HG03460 (cell line): ENCODE measurements at regions not wholly inside any gene's neighbourhood (a gene's known extent, or its start where the extent isn't known, plus 50 kb on each side); places are given as distances from the start of the nearest gene placed in this dataset.

Experiments used
- ATAC-seq: cut with Tn5 transposase; IDR thresholded peaks from one replicate; pipeline ENCODE4 v1.9.1; 2021; ENCODE audit not compliant: unreplicated experiment

DNA sequence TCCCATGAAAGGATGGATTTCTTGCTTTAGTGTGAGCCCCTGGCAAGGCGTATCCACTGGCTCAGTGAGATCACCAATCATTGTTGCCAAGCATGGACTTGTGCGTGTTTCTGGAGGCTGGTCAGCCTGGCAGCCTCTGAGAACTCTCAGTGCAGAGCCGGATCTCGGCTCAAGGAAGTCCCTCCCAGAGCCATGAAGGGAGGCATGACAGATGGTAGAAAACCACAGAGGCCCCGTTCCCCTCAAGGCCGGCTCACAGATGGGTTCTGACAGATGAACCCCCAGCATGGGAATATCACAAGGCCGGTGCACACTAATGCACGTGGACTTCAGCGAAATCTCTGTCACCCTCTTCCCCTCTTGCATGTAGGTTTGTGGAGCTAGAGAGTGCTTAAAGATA, 290.5 kb downstream of the AJAP1 start:
- no peak for ATAC-seq

DNA sequence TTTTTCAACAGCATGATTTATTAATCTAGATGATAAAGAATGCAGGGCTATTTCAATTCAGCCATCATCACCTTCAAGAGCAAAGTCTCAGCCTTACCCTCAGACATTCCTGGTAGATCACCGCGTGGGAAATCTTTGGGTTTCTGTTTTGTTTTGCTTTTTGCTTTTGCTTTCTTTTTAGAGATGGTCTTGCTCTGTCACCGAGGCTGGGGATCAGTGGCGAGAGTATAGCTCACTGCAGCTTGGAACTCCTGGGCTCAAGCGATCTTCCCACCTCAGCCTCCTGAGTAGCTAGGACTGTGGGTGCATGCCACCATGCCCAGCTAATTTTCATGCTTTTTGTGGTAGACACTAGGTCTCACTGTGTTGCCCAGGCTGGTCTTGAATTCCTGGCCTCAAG, 289.7 kb downstream of the AJAP1 start:
- no peak for ATAC-seq

DNA sequence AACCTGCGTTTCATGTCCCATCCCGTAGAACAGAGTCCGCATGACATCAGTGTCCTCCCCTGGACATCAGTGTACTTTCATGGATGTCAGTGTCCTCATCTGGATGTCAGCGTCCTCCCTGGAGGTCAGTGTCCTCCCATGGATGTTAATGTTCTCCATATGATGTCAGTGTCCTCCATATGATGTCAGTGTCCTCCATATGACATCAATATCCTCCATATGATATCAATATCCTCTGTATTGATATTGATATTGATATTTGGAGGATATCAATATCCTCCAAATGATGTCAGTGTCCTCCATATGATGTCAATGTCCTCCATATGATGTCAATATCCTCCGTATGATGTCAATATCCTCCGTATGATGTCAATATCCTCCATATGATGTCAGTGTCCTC, 284.9 kb downstream of the AJAP1 start:
- no peak for ATAC-seq

DNA sequence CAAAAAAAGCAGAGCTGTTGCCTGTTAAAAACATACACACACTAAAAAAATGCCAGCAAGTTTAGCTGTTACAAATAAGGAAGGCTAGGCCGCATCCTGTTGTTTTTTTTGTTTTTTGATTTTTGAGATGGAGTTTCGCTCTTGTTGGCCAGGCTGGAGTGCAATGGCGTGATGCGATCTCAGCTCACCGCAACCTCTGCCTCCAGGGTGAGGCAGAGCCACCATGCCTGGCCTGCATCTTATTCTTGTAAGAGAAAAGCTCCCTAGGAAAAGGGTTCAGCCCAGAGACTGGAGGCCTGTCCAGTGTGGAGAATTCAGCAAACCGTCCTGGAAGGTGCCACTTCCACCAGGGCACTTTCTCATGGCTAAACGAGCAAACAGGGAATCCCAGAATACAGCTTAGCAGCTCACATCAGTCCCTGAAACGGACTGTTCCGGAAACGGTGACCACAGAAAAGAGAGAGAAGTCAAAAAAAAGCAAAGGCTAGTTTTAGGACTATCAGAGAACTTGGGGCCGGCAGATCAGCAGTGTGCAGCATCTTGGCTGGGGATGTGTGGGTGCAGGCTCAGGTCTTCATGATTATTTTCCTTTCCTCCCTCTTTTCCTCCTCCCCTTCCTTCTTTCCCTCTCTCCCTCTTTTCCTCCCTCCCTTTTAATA, 283.6 kb downstream of the AJAP1 start:
- ATAC-seq = no peak

DNA sequence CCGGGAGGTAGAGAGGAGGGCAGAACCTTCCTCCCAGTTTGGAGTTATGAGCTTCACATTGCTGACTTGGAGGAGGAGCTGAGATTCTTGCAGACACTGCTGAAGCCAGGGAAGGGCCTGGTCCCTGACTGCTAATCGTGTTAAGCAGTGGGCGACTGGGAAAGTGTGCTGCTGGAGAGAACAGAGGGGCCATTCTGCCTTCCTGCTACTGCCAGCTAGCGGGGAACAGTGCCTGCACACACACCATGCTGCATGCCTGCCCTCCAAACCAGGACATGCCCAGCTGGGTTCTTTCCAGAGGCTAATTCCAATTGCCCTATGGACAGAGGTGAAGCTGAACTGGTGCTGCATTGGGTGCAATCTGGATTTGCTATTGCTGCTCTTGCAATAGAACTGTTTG, 281.4 kb downstream of the AJAP1 start:
- ATAC-seq = no peak

DNA sequence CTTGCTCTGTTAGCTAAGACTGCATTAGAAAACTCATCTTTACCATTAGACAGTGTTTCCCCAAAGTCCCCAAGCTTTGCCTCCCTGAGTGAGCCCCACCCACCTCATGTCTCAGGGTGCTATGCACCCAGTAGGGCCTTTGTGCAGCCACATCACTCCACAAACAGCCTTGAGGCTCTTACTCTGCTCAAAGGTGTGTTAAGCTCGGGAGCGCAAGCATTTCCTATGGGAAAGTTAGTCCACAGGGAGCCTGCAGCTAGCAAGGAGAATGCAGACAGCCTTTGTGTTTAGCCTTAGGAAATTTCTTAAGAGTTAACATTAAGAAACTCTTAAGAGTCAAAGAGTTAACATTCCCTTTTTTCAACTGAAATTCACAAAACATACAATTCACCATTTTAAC, 278.8 kb downstream of the AJAP1 start:
- no peak for ATAC-seq

DNA sequence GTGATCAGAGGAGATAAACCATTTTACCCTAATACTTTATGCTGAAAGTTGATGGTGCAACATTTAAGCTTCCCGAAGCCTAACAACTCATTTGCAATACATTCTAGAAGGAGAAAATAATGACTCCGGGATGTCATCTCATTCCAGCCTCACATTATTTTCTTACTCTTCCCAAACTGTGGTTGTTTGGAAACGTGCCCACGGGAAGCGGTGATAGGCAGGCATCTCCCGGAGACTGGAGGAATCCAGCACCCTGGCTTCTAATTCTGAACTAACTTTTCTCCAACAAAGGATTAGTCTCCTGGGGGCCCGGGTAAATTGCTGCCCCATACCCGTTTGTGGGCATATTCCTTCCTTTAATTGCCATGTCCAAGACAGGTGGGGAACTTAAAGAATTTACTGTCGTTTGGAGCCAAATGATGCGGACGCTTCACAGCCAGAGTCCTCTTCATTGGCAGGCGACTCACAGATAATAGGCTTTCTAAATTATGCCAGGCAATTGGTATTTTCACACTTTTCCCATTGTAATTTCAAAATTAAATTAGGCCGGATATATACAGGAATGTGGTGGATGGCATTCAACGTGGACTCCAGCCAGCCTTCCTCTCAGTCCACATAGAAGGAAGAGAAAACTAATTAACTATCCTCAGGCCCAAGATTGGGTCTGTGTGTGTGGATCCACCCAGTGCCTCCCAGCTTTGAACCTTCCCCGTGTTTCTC, 278.1 kb downstream of the AJAP1 start:
- no peak for ATAC-seq

DNA sequence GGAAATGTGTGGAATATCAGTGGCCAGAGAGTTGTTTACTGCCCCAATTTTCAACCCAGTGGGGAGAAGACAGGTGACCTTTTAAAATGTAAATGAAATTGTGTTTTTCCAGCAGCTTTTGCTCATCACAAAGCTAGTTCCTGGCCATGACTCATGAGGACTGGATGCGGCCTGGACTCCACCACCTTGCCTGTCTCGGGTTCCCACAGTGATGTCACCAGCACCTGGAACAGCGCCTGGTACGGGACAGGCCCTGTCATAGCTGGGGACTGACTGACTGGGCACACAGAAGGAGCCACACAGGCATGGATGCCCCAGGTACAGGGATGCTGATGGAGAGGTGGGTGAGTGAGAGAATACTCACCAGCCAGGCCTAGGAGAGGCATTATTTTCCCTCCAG, 277.1 kb downstream of the AJAP1 start:
- ATAC-seq = no peak

DNA sequence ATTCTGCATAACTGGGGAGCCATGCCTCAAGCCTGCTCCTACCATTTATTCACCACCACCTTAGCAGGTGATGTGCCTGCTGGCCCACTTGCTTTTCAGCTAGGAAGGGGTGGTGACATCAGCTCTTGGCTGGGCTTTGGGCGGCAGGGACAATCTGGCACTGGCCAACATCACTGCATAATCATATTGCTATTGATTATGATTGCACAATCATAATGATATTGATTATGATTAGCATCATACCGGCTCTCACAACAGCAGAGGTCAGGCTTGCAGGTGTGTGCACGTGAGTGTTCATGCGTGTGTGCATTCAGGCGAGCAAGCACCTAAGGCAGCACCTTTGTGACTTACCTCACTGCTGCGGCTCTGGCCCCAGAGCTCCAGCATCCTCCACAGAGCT, 273.8 kb downstream of the AJAP1 start:
- ATAC-seq = no peak

DNA sequence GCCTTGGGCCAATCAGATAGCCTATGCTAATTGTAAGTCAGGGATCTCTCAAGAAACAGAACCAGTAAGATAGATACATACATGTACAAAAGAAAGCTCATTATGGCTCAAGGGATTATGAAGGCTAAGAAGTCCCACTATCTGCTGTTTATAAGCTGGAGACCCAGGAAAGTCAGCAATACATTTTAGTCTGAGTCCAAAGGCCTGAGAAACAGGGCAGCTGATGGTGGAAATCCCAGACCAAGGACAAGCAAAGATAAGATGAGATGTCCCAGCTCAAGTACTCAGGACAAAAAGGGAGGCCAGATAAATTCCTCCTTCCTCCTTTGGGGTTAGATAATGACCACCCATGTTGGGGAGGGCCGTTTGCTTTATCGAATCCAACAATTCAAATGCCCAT, 269.9 kb downstream of the AJAP1 start:
- ATAC-seq = no peak

DNA sequence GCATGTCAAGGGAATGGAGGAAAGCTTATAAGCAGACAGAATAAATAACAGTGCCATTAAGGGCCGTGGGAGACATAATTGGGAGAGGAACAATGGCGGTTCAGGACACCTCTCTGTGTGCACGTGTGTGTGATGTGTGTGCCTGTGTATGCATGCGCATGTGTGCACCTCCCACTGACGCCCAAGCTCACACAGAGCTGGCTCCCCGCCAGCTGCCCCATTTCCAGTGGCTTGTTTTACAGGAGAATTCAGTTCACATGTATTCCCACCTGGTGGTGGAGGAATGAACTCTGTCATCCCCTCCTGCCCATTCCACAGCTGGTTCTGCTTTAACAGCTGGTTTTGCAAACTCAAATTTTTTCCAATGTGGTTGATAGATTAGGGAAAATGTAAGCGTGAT, 262.2 kb downstream of the AJAP1 start:
- no peak for ATAC-seq

DNA sequence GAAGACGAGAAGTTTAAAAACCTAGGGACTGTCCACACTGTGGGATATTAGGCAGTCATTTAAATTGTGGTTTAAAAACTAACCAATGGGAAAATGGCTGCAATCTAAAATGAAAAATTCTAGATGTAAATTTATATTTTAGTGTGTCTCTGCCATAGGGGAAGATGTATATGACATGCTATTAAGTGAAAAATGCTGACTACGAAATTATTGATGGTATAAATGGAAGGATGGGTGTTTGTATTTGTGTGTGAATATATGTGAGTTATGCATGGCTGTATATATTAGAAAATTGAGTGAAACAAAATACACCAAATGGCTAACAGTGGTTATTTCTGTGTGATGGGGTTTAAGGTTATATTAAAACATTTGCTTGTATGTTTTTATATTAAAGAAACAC, 260.7 kb downstream of the AJAP1 start:
- no peak for ATAC-seq

DNA sequence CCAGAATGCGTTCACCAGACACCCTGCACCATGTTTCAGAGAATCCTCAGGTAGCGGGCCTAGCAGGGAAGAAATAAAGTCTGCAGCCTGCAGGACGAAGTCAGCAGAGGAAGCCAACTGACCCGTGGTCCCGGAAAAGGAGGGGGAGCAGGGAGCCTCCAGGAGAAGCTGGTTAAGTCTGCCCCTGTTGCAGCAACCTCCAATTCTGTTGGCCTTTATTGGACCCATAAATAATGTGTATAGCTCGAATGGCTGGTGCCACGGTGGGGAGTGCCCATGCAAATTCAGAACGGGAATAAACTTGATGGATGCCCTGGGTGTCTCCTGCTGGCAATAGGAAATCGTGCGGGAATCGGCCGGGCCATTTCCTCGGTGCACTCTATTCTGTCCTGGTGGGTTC, 254.1 kb downstream of the AJAP1 start:
- ATAC-seq = no peak

DNA sequence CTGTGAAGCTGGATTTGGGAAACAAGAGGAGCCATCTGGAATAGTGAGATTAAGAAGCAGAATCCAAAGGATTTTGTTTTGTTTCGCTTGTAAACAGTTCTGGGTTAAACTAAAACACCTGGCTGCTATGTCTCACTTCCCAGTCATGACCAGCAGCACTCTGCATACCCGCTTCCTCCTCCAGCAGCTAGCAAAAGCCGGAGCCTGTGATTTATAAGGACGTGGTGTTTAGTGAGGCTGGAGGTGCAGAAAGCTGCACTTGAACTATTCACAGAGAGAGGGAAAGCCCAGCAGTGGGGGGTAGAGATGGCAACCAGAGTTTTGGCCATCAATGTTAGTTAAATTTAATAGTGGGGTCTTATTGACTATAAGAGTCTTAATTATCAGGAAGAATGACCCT, 240.2 kb downstream of the AJAP1 start:
- no peak for ATAC-seq

DNA sequence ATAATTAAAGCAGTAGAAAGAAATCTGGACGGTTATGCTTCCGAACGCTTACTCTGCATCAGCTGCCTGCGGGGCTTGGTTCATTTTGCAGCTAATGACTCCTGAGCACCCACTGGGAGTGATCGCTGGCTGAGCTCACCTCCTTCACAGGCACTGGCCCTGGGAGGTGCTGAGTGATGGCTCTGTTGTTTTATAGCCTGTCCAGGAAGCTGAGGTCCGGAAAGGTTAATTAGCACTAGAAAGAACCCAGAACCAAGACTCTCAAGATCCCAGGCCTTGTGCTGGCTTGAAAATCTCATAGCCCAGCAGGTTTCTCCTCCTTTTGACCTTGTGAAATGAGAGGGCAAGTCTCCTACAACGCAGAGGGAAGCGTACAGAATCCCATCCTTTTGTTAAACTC, 226.2 kb downstream of the AJAP1 start:
- ATAC-seq = no peak

DNA sequence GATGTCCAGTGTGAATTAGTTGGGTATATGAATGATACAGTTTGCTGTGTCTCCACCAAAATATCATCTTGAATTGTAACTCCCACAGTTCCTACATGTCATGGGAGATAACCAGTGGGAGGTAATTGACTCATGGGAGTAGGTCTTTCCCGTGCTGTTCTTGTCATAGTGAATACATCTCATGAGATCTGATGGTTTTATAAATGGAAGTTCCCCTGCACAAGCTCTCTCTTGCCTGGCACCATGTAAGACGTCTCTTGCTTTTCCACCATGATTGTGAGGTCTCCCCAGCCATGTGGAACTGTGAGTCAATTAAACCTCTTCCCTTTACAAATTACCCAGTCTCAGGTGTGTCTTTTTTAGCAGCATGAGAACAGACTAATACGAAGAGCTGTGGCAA, 223.0 kb downstream of the AJAP1 start:
- ATAC-seq = no peak

DNA sequence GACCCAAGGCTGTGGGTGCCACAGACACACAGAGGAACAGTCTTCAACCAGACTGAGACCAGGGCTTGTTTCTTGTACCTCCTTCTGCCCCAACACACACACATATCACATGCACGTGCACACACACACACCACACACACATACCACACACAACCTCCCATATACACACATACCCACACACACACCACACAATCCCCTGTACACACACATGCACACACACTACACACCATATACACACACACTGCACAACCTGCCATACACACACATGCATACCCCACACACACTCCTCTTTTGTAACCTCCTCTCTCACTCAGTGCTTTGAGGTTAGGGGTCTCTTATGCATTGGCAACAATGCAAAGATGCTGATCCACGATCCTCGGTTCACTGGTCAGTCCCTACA, 217.0 kb downstream of the AJAP1 start:
- ATAC-seq = no peak

DNA sequence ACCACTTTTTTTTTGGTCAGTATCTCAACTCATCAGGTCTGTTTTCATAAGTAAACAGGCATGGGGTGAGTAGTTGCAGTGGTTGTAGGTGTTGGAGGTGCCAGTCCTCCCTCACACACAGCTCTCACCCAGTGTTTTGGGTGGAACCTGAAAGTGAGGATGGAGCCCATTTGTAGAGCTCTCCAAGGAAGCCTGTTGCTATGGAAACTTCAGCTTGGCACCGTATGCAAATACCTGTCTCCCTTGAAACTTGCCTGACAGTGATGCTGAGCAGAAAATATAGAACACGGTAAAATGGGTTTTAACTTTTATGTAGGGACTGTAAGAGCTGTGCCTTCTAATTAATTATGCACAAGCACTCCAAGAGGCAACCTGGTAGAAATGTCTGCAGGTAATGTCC, 214.1 kb downstream of the AJAP1 start:
- no peak for ATAC-seq

DNA sequence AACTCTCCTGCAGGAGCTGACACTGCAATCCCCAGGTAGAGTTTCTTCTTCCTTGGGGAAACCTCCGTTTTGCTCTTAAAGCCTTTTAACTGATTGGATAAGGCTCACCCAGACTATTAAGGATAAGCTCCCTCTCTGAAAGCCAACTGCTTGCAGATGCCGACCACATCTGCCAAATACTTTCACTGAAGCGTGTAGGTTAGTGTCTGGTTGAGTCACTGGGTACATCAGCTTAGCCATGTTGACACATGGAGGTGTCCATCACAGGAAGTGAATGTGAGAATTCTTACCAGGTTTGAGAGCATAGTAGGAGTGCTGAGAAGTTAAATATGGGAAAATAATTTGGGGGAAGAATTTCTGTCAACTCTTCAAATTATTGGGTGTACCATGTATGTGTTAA, 202.0 kb downstream of the AJAP1 start:
- ATAC-seq = no peak

DNA sequence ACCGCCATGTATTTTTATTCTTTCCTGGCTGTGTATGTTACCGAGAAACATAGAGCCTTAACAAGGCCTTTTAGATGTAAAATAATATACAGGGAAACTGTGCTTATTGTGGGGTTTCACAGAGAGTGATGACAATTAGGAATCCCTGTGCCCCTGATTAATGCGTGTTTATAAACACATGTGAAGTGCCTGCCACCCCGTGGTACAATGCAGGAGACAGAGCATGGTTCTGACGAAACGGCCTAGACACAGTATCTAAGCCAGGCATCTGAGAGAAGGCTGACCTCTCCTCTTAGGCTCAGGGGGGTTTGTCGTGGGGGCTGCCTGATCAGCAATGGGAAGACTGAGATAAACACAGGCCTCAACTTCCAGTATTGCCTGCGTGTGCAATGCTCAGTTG, 200.0 kb downstream of the AJAP1 start:
- ATAC-seq = no peak

DNA sequence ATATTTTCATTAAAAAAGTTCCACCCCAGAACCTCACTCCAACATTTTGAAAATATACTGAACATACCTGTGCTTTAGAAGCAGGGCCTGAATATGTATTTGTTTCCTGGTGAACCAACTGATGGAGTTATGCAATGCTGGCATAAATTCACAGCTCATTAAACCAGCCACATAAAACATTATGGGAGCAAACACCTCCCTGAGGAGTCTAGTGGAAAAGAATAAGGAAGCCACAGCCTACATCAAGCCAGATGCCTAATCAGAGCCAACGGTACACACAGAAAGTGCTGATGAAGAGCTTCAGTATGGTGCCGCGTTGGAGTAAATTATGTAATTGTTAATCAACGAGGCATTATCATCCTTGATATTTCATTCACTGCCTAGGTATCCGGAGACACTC, 199.5 kb downstream of the AJAP1 start:
- ATAC-seq = no peak

DNA sequence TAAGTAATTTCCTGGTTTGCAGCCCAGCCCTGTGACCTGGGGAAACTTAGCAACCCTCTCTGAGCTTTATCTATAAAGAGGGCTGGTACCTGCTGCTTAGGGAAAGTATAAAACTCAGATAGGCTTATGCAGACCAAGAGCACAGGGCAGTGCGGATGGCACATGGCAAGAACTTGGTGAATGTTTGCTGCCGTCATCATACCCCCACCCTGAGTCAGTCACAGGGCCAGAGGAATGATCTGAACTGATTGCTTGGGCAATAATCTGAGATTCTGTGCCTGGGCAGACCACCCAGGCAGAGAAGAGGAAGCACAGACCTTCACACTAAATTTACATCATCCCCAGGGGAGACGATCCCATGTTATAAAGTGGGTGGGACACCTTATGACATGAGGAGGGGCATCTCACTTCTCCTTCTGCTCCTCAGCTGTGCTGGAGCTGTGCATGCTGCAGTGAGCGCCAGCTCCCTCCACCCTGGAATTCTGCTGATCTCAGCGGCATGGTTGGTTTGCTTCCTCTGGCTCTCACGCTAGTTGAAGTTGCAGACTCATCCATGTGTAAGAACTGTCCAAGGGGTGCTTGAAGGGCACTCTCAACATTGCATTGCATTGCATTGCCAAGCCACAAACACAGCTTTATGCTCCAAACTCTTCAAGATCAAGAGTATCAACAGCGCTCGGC, 197.1 kb downstream of the AJAP1 start:
- ATAC-seq = no peak

DNA sequence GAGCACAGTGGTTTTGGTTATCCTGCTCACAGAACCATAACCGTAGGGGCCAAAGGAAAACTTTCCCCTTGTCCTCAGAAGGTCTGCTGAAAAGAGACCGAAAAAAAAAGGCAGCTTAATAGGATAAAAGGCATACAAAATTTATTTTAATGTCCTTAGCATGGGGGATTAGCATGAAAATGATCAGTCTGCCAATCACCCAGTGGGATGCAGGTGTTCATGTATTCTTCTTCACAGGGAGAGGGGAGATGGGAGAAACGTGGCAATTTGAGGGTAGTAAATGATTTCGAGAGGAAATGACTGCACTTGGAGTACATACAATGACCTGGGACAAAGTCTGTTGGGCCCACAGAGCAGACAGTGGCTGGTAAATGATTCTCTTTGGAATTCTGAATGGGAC, 194.0 kb downstream of the AJAP1 start:
- ATAC-seq = no peak
